ENCODE measurements at regions not wholly inside any gene's neighbourhood (a gene's known extent, or its start where the extent isn't known, plus 50 kb on each side); places are given as distances from the start of the nearest gene placed in this dataset.

GRCh38 chr10:8473205-8473604 is 418.7 kb downstream of the GATA3 start:
- TF ChIP-seq CTCF (conservative IDR thresholded peaks at IDR 0.05; ENCODE audit: control insufficient read depth, insufficient read depth, low read depth, low read length), result no peak
- DNase-seq (ENCODE audit: low read depth), result no peak
- no peak overlapping the region for H3K4me3 ChIP-seq (ENCODE audit: control insufficient read depth, low read depth, low read length)

GRCh38 chr10:8477300-8477699 is 422.8 kb downstream of the GATA3 start:
- no peak for DNase-seq (ENCODE audit: low read depth)
- no peak overlapping the region for H3K4me3 ChIP-seq (ENCODE audit: control insufficient read depth, low read depth, low read length)
- no peak for TF ChIP-seq CTCF (conservative IDR thresholded peaks at IDR 0.05; ENCODE audit: control insufficient read depth, insufficient read depth, low read depth, low read length)

GRCh38 chr10:8481718-8482504 is 427.4 kb downstream of the GATA3 start:
- DNase-seq (ENCODE audit: low read depth), result no peak
- no peak for TF ChIP-seq CTCF (conservative IDR thresholded peaks at IDR 0.05; ENCODE audit: control insufficient read depth, insufficient read depth, low read depth, low read length)
- no peak overlapping the region for H3K4me3 ChIP-seq (ENCODE audit: control insufficient read depth, low read depth, low read length)

- TF ChIP-seq CTCF (conservative IDR thresholded peaks at IDR 0.05; ENCODE audit: control insufficient read depth, insufficient read depth, low read depth, low read length), result no peak
- DNase-seq (ENCODE audit: low read depth), result no peak
- no peak overlapping the region for H3K4me3 ChIP-seq (ENCODE audit: control insufficient read depth, low read depth, low read length)
Measured at GRCh38 chr10:8485032-8485431, 430.5 kb downstream of the GATA3 start.

- no peak for DNase-seq (ENCODE audit: low read depth)
- no peak for TF ChIP-seq CTCF (conservative IDR thresholded peaks at IDR 0.05; ENCODE audit: control insufficient read depth, insufficient read depth, low read depth, low read length)
- H3K4me3 ChIP-seq (ENCODE audit: control insufficient read depth, low read depth, low read length), result no peak overlapping the region
Measured at GRCh38 chr10:8487346-8487745, 432.9 kb downstream of the GATA3 start.

- DNase-seq (ENCODE audit: low read depth), result no peak
- TF ChIP-seq CTCF (conservative IDR thresholded peaks at IDR 0.05; ENCODE audit: control insufficient read depth, insufficient read depth, low read depth, low read length), result no peak
- H3K4me3 ChIP-seq (ENCODE audit: control insufficient read depth, low read depth, low read length), result no peak overlapping the region
Measured at GRCh38 chr10:8489232-8489631, 434.7 kb downstream of the GATA3 start.
